ENCODE measurements at regions not wholly inside any gene's neighbourhood (a gene's known extent, or its start where the extent isn't known, plus 50 kb on each side); places are given as distances from the start of the nearest gene placed in this dataset.

- intact Hi-C loops (cut with micrococcal nuclease; ENCODE audit: unreplicated experiment) (no loop called here), in situ Hi-C loops (cut with HindIII; ENCODE audit: extremely low pct_ligation_motif_present, low pct_unique_long_range_greater_than_20kb) (no loop called here)
- Histone ChIP-seq H3K4me1 (ENCODE audit: insufficient read depth, low read length) (no peaks in the 10 kb centered on the region), H3K9ac (ENCODE audit: insufficient read depth, low read depth, low read length) (no peak overlapping the region), H3K27me3 (ENCODE audit: control insufficient read depth in 1 of 2, insufficient read depth in 2 of 2, low read length in 2 of 2) (no peaks in the 10 kb centered on the region), H3K9me3 (ENCODE audit: low read length) (peaks cover 44% of the 10 kb centered on the region), H4K20me1 (ENCODE audit: insufficient read depth, low read length) (no peaks in the 10 kb centered on the region), H3K4me3 (replicated peaks in 1 of 3; ENCODE audit: insufficient read depth in 1 of 3, low read depth in 2 of 3, low read length in 3 of 3) (no peak overlapping the region), H2AFZ (ENCODE audit: low read length) (no peak overlapping the region), H3K4me2 (ENCODE audit: low read depth, low read length) (no peak overlapping the region), H3K79me2 (ENCODE audit: insufficient read depth, low read length) (no peaks in the 10 kb centered on the region), H3K27ac (ENCODE audit: extremely low read length, insufficient read depth, low read length) (no peak overlapping the region), H3K36me3 (replicated peaks in 1 of 2; ENCODE audit: control insufficient read depth in 1 of 2, insufficient read depth in 2 of 2, low read length in 2 of 2) (no peaks in the 10 kb centered on the region)
- no peak for ATAC-seq
- CTCF ChIA-PET (ENCODE audit: low intra/inter-chr PET ratio, low total read pairs) = no interaction called here
- WGBS (ENCODE audit: low lambda C conversion rate) = 9% methylated on average over 6 of the region's 6 CpGs
- no peak for DNase-seq (ENCODE audit: low spot score)
- no TSS peak for BruUV-seq (replicated peaks)
- no peak for FAIRE-seq
- TF ChIP-seq ZNF431 (CRISPR knock-in tag; IDR thresholded peaks at IDR 0.05; ENCODE audit: borderline replicate concordance, low read depth) = no peak
- no peak for TF ChIP-seq XRCC5 (optimal IDR thresholded peaks at IDR 0.05; ENCODE audit: low read length)
- TF ChIP-seq KDM5A (IDR thresholded peaks at IDR 0.05; ENCODE audit: borderline replicate concordance, low read length) = no peak
- no peak for TF ChIP-seq REXO4 (CRISPR knock-in tag; IDR thresholded peaks at IDR 0.05; ENCODE audit: borderline replicate concordance)
- TF ChIP-seq NRL (CRISPR knock-in tag; IDR thresholded peaks at IDR 0.05; ENCODE audit: borderline replicate concordance) = no peak
- no peak for TF ChIP-seq NFYB (CRISPR knock-in tag; IDR thresholded peaks at IDR 0.05)
- TF ChIP-seq ELF4 (CRISPR knock-in tag; IDR thresholded peaks at IDR 0.05; ENCODE audit: borderline replicate concordance) = no peak
- TF ChIP-seq ZFP82 (CRISPR knock-in tag; IDR thresholded peaks at IDR 0.05; ENCODE audit: borderline replicate concordance) = no peak
- TF ChIP-seq JUNB (CRISPR knock-in tag; IDR thresholded peaks at IDR 0.05; ENCODE audit: borderline replicate concordance) = no peak
- POLR2A ChIA-PET = no interaction called here
Measured at GRCh38 chr6:51163843-51164529, 345.3 kb downstream of the TFAP2B start.

- no peak overlapping the region for H3K4me2 ChIP-seq (ENCODE audit: low read depth, low read length)
- H3K27me3 ChIP-seq (ENCODE audit: control insufficient read depth in 1 of 2, insufficient read depth in 2 of 2, low read length in 2 of 2) = no peaks in the 10 kb centered on the region
- CTCF ChIA-PET (ENCODE audit: low intra/inter-chr PET ratio, low total read pairs) = no interaction called here
- H3K27ac ChIP-seq (ENCODE audit: extremely low read length, insufficient read depth, low read length) = no peak overlapping the region
- no TSS peak for BruUV-seq (replicated peaks)
- FAIRE-seq (no peak), ATAC-seq (no peak), DNase-seq (ENCODE audit: low spot score) (no peak)
- intact Hi-C loops (cut with micrococcal nuclease; ENCODE audit: unreplicated experiment) (no loop called here), in situ Hi-C loops (cut with HindIII; ENCODE audit: extremely low pct_ligation_motif_present, low pct_unique_long_range_greater_than_20kb) (no loop called here)
- no peaks in the 10 kb centered on the region for H4K20me1 ChIP-seq (ENCODE audit: insufficient read depth, low read length)
- no peaks in the 10 kb centered on the region for H3K4me1 ChIP-seq (ENCODE audit: insufficient read depth, low read length)
- no peaks in the 10 kb centered on the region for H3K79me2 ChIP-seq (ENCODE audit: insufficient read depth, low read length)
- H3K36me3 ChIP-seq (replicated peaks in 1 of 2; ENCODE audit: control insufficient read depth in 1 of 2, insufficient read depth in 2 of 2, low read length in 2 of 2) = no peaks in the 10 kb centered on the region
- peaks cover 41% of the 10 kb centered on the region; the same call in 1 of the 2 replicates for H3K9me3 ChIP-seq (ENCODE audit: low read length)
- H3K9ac ChIP-seq (ENCODE audit: insufficient read depth, low read depth, low read length) = no peak overlapping the region
- no peak overlapping the region for H2AFZ ChIP-seq (ENCODE audit: low read length)
- 0% methylated on average over 1 of the region's 1 CpG for WGBS (ENCODE audit: low lambda C conversion rate)
- H3K4me3 ChIP-seq (replicated peaks in 1 of 3; ENCODE audit: insufficient read depth in 1 of 3, low read depth in 2 of 3, low read length in 3 of 3) = no peak overlapping the region
- POLR2A ChIA-PET = no interaction called here
- no peak for TF ChIP-seq ELK4 (CRISPR knock-in tag; IDR thresholded peaks at IDR 0.05; ENCODE audit: borderline replicate concordance)
- no peak for TF ChIP-seq SMARCE1 (IDR thresholded peaks at IDR 0.05; ENCODE audit: borderline replicate concordance)
- TF ChIP-seq LRRFIP1 (CRISPR knock-in tag; conservative IDR thresholded peaks at IDR 0.05) = no peak
- TF ChIP-seq ZNF383 (CRISPR knock-in tag; IDR thresholded peaks at IDR 0.05; ENCODE audit: borderline replicate concordance) = no peak
- TF ChIP-seq RBAK (CRISPR knock-in tag; IDR thresholded peaks at IDR 0.05) = no peak
- TF ChIP-seq MIER3 (CRISPR knock-in tag; IDR thresholded peaks at IDR 0.05; ENCODE audit: borderline replicate concordance) = no peak
Measured at GRCh38 chr6:51166914-51167313, 348.2 kb downstream of the TFAP2B start.
